ENCODE measurements at regions not wholly inside any gene's neighbourhood (a gene's known extent, or its start where the extent isn't known, plus 50 kb on each side); places are given as distances from the start of the nearest gene placed in this dataset.

DNA sequence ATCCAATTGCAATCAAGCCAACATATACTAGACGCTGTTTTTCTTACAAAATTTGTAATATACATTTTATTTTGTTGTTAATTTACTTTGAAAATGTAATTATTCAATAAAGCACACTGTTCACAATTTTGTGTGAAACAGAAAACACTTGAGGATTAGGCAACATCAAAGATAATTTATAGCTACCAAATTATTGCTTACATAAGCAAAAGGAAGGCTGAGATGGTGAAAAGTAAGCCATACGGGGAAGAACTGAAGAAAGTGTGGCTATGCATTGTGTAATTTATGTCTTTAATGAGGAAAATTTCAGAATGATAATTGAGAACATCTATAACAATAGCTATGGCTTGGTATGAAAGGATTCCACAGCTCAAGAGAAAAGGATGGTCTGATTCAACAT, 192.0 kb downstream of the RNF144B start:
- TF ChIP-seq SRF (IDR thresholded peaks at IDR 0.05; ENCODE audit: low read depth, low read length) (no peak), MAFK (IDR thresholded peaks at IDR 0.05; ENCODE audit: low read depth, low read length) (peak; percentile 30; the same call in 1 of the 2 replicates)
- H2BK5ac ChIP-seq (ENCODE audit: low read depth, low read length): no peak overlapping the region
- H3K4me3 ChIP-seq (ENCODE audit: extremely low read depth in 1 of 4, insufficient read depth in 2 of 4, low read depth in 3 of 4, low read length in 4 of 4): no peak overlapping the region
- no peak overlapping the region for H4K91ac ChIP-seq (replicated peaks; ENCODE audit: insufficient read length, low read length)
- no peaks in the 10 kb centered on the region for H3K79me2 ChIP-seq (ENCODE audit: control insufficient read depth in 1 of 2, insufficient read depth in 2 of 2, low read length in 2 of 2)
- no peak overlapping the region for H3K4ac ChIP-seq (replicated peaks; ENCODE audit: insufficient read length, low read depth, low read length)
- H3K23ac ChIP-seq (ENCODE audit: insufficient read length): no peak overlapping the region
- no peaks in the 10 kb centered on the region for H3K9me3 ChIP-seq (ENCODE audit: insufficient read depth in 2 of 2, low read depth in 1 of 2, low read length in 1 of 2)
- H2BK20ac ChIP-seq (ENCODE audit: low read length): no peak overlapping the region
- DNase-seq (ENCODE audit: low read depth in 1 of 2, low spot score in 2 of 2) (no peak), FAIRE-seq (no peak)
- no peak overlapping the region for H2AK5ac ChIP-seq (ENCODE audit: low read depth, low read length)
- no peaks in the 10 kb centered on the region for H3K27me3 ChIP-seq (replicated peaks in 1 of 4; ENCODE audit: control insufficient read depth in 3 of 4, extremely low read depth in 1 of 4, insufficient read depth in 3 of 4, low read length in 3 of 4)
- no peak overlapping the region for H4K5ac ChIP-seq (ENCODE audit: insufficient read length, low read depth, low read length)
- no peak overlapping the region for H2BK12ac ChIP-seq (ENCODE audit: low read depth, low read length)
- POLR2A ChIA-PET (ENCODE audit: partially characterized antibody): no interaction called here
- CTCF ChIA-PET (ENCODE audit: partially characterized antibody): interaction anchor here (0.5 to 1.3 kb wide), 3 partner anchors 9 to 1339 kb away, joined by 3 to 4 read pairs (median 3); no protein-coding TSS in a partner anchor
- no peak overlapping the region for H3K56ac ChIP-seq (replicated peaks; ENCODE audit: insufficient read length, low read depth, low read length)
- no peaks in the 10 kb centered on the region for H3K23me2 ChIP-seq (ENCODE audit: low read depth, low read length)
- H3K9ac ChIP-seq (replicated peaks in 1 of 4; ENCODE audit: extremely low read depth in 1 of 4, low read depth in 3 of 4, low read length in 3 of 4): no peak overlapping the region
- H4K8ac ChIP-seq (ENCODE audit: extremely low read depth, insufficient read depth, low read length): no peak overlapping the region
- no peak overlapping the region for H3K27ac ChIP-seq (ENCODE audit: low read depth, low read length)
- no peak overlapping the region for H2BK120ac ChIP-seq (replicated peaks; ENCODE audit: low read depth, low read length)
- 84% methylated on average over 2 of the region's 2 CpGs; no CpG with 5 or more reads in 1 of the 2 experiments for WGBS, 2 experiments (ENCODE audit: extremely low coverage in 1 of 2, insufficient coverage in 1 of 2, insufficient read length in 1 of 2, insufficient replicate concordance in 2 of 2, low coverage in 1 of 2, low lambda C conversion rate in 2 of 2, missing lambda C conversion rate in 1 of 2)
- no peaks in the 10 kb centered on the region for H4K20me1 ChIP-seq (replicated peaks in 1 of 2; ENCODE audit: control insufficient read depth in 1 of 2, insufficient read depth in 2 of 2, low read length in 2 of 2)
- no peaks in the 10 kb centered on the region for H3K36me3 ChIP-seq (ENCODE audit: control insufficient read depth in 2 of 4, insufficient read depth in 4 of 4, low read length in 3 of 4)
- no peak overlapping the region for H3K18ac ChIP-seq (ENCODE audit: extremely low read depth, low read length)
- no peak overlapping the region for H2BK15ac ChIP-seq (ENCODE audit: low read length)
- no peak overlapping the region for H3K14ac ChIP-seq (ENCODE audit: insufficient read length)
- H3K79me1 ChIP-seq (ENCODE audit: low read depth, low read length): no peaks in the 10 kb centered on the region
- H3K4me1 ChIP-seq (replicated peaks in 1 of 4; ENCODE audit: control insufficient read depth in 3 of 4, insufficient read depth in 4 of 4, low read length in 3 of 4): no peaks in the 10 kb centered on the region
- no peak overlapping the region for H2AFZ ChIP-seq (ENCODE audit: low read length)
- no peak overlapping the region for H3K4me2 ChIP-seq (ENCODE audit: insufficient read depth in 1 of 2, low read depth in 2 of 2, low read length in 2 of 2)

Data from H1 (cell line).